Neural progenitor cell (in vitro differentiated cells): ENCODE measurements at regions not wholly inside any gene's neighbourhood (a gene's known extent, or its start where the extent isn't known, plus 50 kb on each side); places are given as distances from the start of the nearest gene placed in this dataset.

Experiments used
- CTCF ChIP-seq: fragments of 200-600 bp; sonication (generic); IDR thresholded peaks from 2 replicates; pipeline ENCODE4 v1.5.1; 2017; ENCODE audit warnings: antibody characterized with exemption, mild to moderate bottlenecking
- EZH2 ChIP-seq: fragments of 200-600 bp; sonication (generic); IDR thresholded peaks from 2 replicates; pipeline ENCODE4 v1.6.1; 2017; ENCODE audit warnings: antibody characterized with exemption, mild to moderate bottlenecking, moderate library complexity

- TF ChIP-seq CTCF: no peak
- no peak for TF ChIP-seq EZH2
Measured at GRCh38 chr5:166503506-166503905, 1787.9 kb upstream of the WWC1 start.
